IMR-90 (cell line): ENCODE measurements at regions not wholly inside any gene's neighbourhood (a gene's known extent, or its start where the extent isn't known, plus 50 kb on each side); places are given as distances from the start of the nearest gene placed in this dataset.
"Not testable (repeated sequence)": the region's sequence is repeated elsewhere in the genome, so short reads cannot be mapped to it uniquely, and the experiment has no call there.

Experiments used
- CEBPB ChIP-seq: IDR thresholded peaks from 2 replicates; pipeline ENCODE4 v1.6.1; 2012; ENCODE audit warnings: low read depth, low read length, improper control_type of control experiment
- CTCF ChIP-seq: conservative IDR thresholded peaks from 2 replicates; pipeline ENCODE4 v1.5.1; 2012; ENCODE audit warnings: mild to moderate bottlenecking, low read depth, low read length, improper control_type of control experiment
- MAFK ChIP-seq: IDR thresholded peaks from 2 replicates; pipeline ENCODE4 v1.6.1; 2012; ENCODE audit warnings: low read depth, low read length, improper control_type of control experiment
- MXI1 ChIP-seq: IDR thresholded peaks from 2 replicates; pipeline ENCODE4 v1.6.1; 2012; ENCODE audit warnings: low read depth, mild to moderate bottlenecking, low read length, moderate library complexity, borderline replicate concordance
- POLR2A ChIP-seq: IDR thresholded peaks from 2 replicates; pipeline ENCODE4 v1.6.1; 2012; ENCODE audit warnings: mild to moderate bottlenecking, low read depth, low read length
- RCOR1 ChIP-seq: IDR thresholded peaks from 2 replicates; pipeline ENCODE4 v1.6.1; 2012; ENCODE audit warnings: mild to moderate bottlenecking, low read length, improper control_type of control experiment; ENCODE audit not compliant: insufficient replicate concordance
- RFX5 ChIP-seq: IDR thresholded peaks from 2 replicates; pipeline ENCODE4 v1.8.0; 2012; ENCODE audit warnings: low read depth, mild to moderate bottlenecking, low read length, moderate library complexity
- USF2 ChIP-seq: fragments of 150-350 bp; IDR thresholded peaks from 2 replicates; pipeline ENCODE4 v1.6.1; 2017; ENCODE audit warnings: mild to moderate bottlenecking, antibody characterized with exemption, low read length, low read depth

GRCh38 chr21:6474250-6474968 is 4047.0 kb upstream of the TPTE start:
- not testable (repeated sequence) for TF ChIP-seq CTCF, USF2, RFX5, MAFK, POLR2A, MXI1, CEBPB, RCOR1
